ENCODE measurements at regions not wholly inside any gene's neighbourhood (a gene's known extent, or its start where the extent isn't known, plus 50 kb on each side); places are given as distances from the start of the nearest gene placed in this dataset.
"Not testable (repeated sequence)": the region's sequence is repeated elsewhere in the genome, so short reads cannot be mapped to it uniquely, and the experiment has no call there.

GRCh38 chr9:97219443-97220140 lies 87.9 kb upstream of the CCDC180 start:
- TF ChIP-seq CTCF, POLR2A (IDR thresholded peaks at IDR 0.05): not testable (repeated sequence)
